ENCODE measurements at regions not wholly inside any gene's neighbourhood (a gene's known extent, or its start where the extent isn't known, plus 50 kb on each side); places are given as distances from the start of the nearest gene placed in this dataset.

GRCh38 chr3:110816008-110816407 is 255.6 kb upstream of the NECTIN3 start:
- no peak for TF ChIP-seq POLR2AphosphoS5 (IDR thresholded peaks at IDR 0.05; ENCODE audit: low read depth)
- no peak for TF ChIP-seq CTCF (IDR thresholded peaks at IDR 0.05; ENCODE audit: insufficient read depth, low read length)
- no peak for TF ChIP-seq REST (IDR thresholded peaks at IDR 0.05; ENCODE audit: insufficient replicate concordance, low read depth)
- TF ChIP-seq GABPA (IDR thresholded peaks at IDR 0.05; ENCODE audit: low read depth) = no peak
- TF ChIP-seq SPI1 (IDR thresholded peaks at IDR 0.05; ENCODE audit: borderline replicate concordance, low read depth) = no peak
- DNase-seq (ENCODE audit: low read depth in 1 of 2, low spot score in 1 of 2) = no peak
- no peak overlapping the region for H3K27ac ChIP-seq (replicated peaks)
- no peak overlapping the region for H3K4me3 ChIP-seq (replicated peaks; ENCODE audit: insufficient read depth, low read length)
- no peaks in the 10 kb centered on the region for H3K27me3 ChIP-seq (ENCODE audit: insufficient read depth, poor library complexity, severe bottlenecking)

- H3K27me3 ChIP-seq (ENCODE audit: insufficient read depth, poor library complexity, severe bottlenecking) = no peaks in the 10 kb centered on the region
- no peak for TF ChIP-seq POLR2AphosphoS5 (IDR thresholded peaks at IDR 0.05; ENCODE audit: low read depth)
- no peak for TF ChIP-seq GABPA (IDR thresholded peaks at IDR 0.05; ENCODE audit: low read depth)
- TF ChIP-seq CTCF (IDR thresholded peaks at IDR 0.05; ENCODE audit: insufficient read depth, low read length) = no peak
- no peak for TF ChIP-seq SPI1 (IDR thresholded peaks at IDR 0.05; ENCODE audit: borderline replicate concordance, low read depth)
- no peak for TF ChIP-seq REST (IDR thresholded peaks at IDR 0.05; ENCODE audit: insufficient replicate concordance, low read depth)
- no peak overlapping the region for H3K4me3 ChIP-seq (replicated peaks; ENCODE audit: insufficient read depth, low read length)
- DNase-seq (ENCODE audit: low read depth in 1 of 2, low spot score in 1 of 2) = no peak
- H3K27ac ChIP-seq (replicated peaks) = no peak overlapping the region
These were observed 250.0 kb upstream of the NECTIN3 start for GRCh38 chr3:110821586-110821985.

- Histone ChIP-seq H3K4me3 (replicated peaks; ENCODE audit: insufficient read depth, low read length) (no peak overlapping the region), H3K27me3 (ENCODE audit: insufficient read depth, poor library complexity, severe bottlenecking) (no peaks in the 10 kb centered on the region), H3K27ac (replicated peaks) (no peak overlapping the region)
- TF ChIP-seq GABPA (IDR thresholded peaks at IDR 0.05; ENCODE audit: low read depth) = no peak
- TF ChIP-seq POLR2AphosphoS5 (IDR thresholded peaks at IDR 0.05; ENCODE audit: low read depth) = no peak
- no peak for TF ChIP-seq CTCF (IDR thresholded peaks at IDR 0.05; ENCODE audit: insufficient read depth, low read length)
- no peak for TF ChIP-seq SPI1 (IDR thresholded peaks at IDR 0.05; ENCODE audit: borderline replicate concordance, low read depth)
- TF ChIP-seq REST (IDR thresholded peaks at IDR 0.05; ENCODE audit: insufficient replicate concordance, low read depth) = no peak
- DNase-seq (ENCODE audit: low read depth in 1 of 2, low spot score in 1 of 2) = no peak
These were observed 248.6 kb upstream of the NECTIN3 start for GRCh38 chr3:110822971-110823370.
